K562 (cell line): ENCODE measurements at regions not wholly inside any gene's neighbourhood (a gene's known extent, or its start where the extent isn't known, plus 50 kb on each side); places are given as distances from the start of the nearest gene placed in this dataset.

Experiments used
- CBX3 ChIP-seq, 2 experiments: IDR thresholded peaks; 1 replicate in 1 of 2; 2 replicates in 1 of 2; pipeline ENCODE4 v1.6.1; 2012; ENCODE audit warnings: inconsistent platforms in 2 of 2, low read length in 2 of 2, borderline replicate concordance in 1 of 2, control low read depth in 1 of 2
- CEBPB ChIP-seq: fragments of 450-650 bp; IDR thresholded peaks from 2 replicates; pipeline ENCODE4 v1.6.1; 2016; ENCODE audit warnings: missing genetic modification characterization, missing compliant biosample characterization
- CHD4 ChIP-seq: fragments of 200-600 bp; sonication (generic); IDR thresholded peaks from 3 replicates; pipeline ENCODE4 v1.6.1; 2012; ENCODE audit warnings: low read depth, mild to moderate bottlenecking, mixed read lengths, low read length, inconsistent platforms; ENCODE audit not compliant: insufficient read depth, insufficient replicate concordance, poor library complexity, severe bottlenecking
- MAFG ChIP-seq: fragments of 450-650 bp; conservative IDR thresholded peaks from 2 replicates; pipeline ENCODE4 v1.6.1; 2016; ENCODE audit warnings: missing genetic modification characterization, missing compliant biosample characterization
- MBD2 ChIP-seq: sonication (generic); IDR thresholded peaks from 2 replicates; pipeline ENCODE4 v1.6.1; 2016; ENCODE audit warnings: low read depth, borderline replicate concordance
- PBX2 ChIP-seq, 2 experiments: IDR thresholded peaks in 1 of 2; conservative IDR thresholded peaks in 1 of 2; 2 replicates each; pipeline ENCODE4 v1.6.1; 2016; ENCODE audit warnings: low read depth in 2 of 2, mild to moderate bottlenecking in 1 of 2, missing compliant biosample characterization in 1 of 2, missing genetic modification characterization in 1 of 2, moderate library complexity in 1 of 2
- PHB2 ChIP-seq: fragments of 450-650 bp; IDR thresholded peaks from 2 replicates; pipeline ENCODE4 v1.6.1; 2017; ENCODE audit warnings: low read depth
- RCOR1 ChIP-seq, 2 experiments: IDR thresholded peaks; 2 replicates each; pipeline ENCODE4 v1.6.1; 2012; ENCODE audit warnings: low read depth in 2 of 2, low read length in 2 of 2, borderline replicate concordance in 1 of 2, improper control_type of control experiment in 1 of 2
- TAF1 ChIP-seq: IDR thresholded peaks from 2 replicates; pipeline ENCODE4 v1.6.1; 2011; ENCODE audit warnings: mild to moderate bottlenecking, low read length, moderate library complexity; ENCODE audit not compliant: insufficient read depth, control insufficient read depth, severe bottlenecking; ENCODE audit errors: extremely low read depth
- ZBED1 ChIP-seq: IDR thresholded peaks from 2 replicates; pipeline ENCODE4 v1.6.1; 2014
- ZNF644 ChIP-seq: fragments of 200-800 bp; sonication (Bioruptor generic); IDR thresholded peaks from 2 replicates; pipeline ENCODE4 v1.6.1; 2016; ENCODE audit warnings: low read depth, missing genetic modification characterization, missing compliant biosample characterization
- ZZZ3 ChIP-seq: fragments of 450-650 bp; IDR thresholded peaks from 2 replicates; pipeline ENCODE4 v1.6.1; 2016; ENCODE audit warnings: antibody characterized with exemption, mild to moderate bottlenecking, moderate library complexity
- TF ChIP-seq, protein P1 (sequence below), 3 experiments: IDR thresholded peaks in 2 of 3; conservative IDR thresholded peaks in 1 of 3; 2 replicates each; pipeline ENCODE4 v1.5.1; 2011 to 2012; ENCODE audit warnings: low read length in 3 of 3, mild to moderate bottlenecking in 3 of 3, control low read depth in 2 of 3, improper control_type of control experiment in 1 of 3, inconsistent platforms in 1 of 3, low read depth in 1 of 3, mixed read lengths in 1 of 3, moderate library complexity in 1 of 3; ENCODE audit not compliant: insufficient read depth in 2 of 3

DNA sequence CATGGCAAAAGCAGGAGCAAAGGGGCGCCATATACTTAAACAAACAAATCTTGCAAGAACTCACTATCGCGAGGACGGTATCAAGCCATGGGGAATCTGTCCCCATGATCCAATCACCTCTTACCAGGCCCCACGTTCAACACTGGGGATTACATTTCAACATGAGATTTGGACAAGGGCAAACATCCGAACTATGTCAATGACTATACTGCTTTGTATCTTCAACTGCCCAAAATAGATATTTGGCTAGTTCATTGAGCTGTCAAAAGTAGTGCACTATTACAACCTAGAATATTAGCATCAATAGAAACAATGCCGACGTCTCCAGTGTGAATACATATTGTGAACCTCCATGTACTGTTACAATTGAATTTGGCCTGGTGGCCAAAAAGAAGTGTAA is 760.4 kb downstream of the MCTP2 start:
- TF ChIP-seq ZZZ3 (no peak), CBX3 (IDR thresholded peaks at IDR 0.05; ENCODE audit: borderline replicate concordance in 1 of 2, low read length in 2 of 2) (no peak), RCOR1 (IDR thresholded peaks at IDR 0.05; ENCODE audit: borderline replicate concordance in 1 of 2, low read depth in 2 of 2, low read length in 2 of 2) (no peak), PHB2 (no peak), ZNF644 (no peak), CHD4 (no peak), MBD2 (no peak), TAF1 (no peak), PBX2 (CRISPR knock-in tag; IDR thresholded peaks at IDR 0.05; ENCODE audit: low read depth) (no peak), PBX2 (tag; conservative IDR thresholded peaks at IDR 0.05; ENCODE audit: low read depth) (no peak), ZBED1 (no peak), CEBPB (tag) (no peak), MAFG (tag) (no peak)
- TF ChIP-seq, protein P1, sequence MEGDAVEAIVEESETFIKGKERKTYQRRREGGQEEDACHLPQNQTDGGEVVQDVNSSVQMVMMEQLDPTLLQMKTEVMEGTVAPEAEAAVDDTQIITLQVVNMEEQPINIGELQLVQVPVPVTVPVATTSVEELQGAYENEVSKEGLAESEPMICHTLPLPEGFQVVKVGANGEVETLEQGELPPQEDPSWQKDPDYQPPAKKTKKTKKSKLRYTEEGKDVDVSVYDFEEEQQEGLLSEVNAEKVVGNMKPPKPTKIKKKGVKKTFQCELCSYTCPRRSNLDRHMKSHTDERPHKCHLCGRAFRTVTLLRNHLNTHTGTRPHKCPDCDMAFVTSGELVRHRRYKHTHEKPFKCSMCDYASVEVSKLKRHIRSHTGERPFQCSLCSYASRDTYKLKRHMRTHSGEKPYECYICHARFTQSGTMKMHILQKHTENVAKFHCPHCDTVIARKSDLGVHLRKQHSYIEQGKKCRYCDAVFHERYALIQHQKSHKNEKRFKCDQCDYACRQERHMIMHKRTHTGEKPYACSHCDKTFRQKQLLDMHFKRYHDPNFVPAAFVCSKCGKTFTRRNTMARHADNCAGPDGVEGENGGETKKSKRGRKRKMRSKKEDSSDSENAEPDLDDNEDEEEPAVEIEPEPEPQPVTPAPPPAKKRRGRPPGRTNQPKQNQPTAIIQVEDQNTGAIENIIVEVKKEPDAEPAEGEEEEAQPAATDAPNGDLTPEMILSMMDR (IDR thresholded peaks at IDR 0.05 in 2 of 3, conservative IDR thresholded peaks at IDR 0.05 in 1 of 3; ENCODE audit: insufficient read depth in 2 of 3, low read depth in 1 of 3, low read length in 3 of 3): no peak
